ENCODE measurements at regions not wholly inside any gene's neighbourhood (a gene's known extent, or its start where the extent isn't known, plus 50 kb on each side); places are given as distances from the start of the nearest gene placed in this dataset.

DNA sequence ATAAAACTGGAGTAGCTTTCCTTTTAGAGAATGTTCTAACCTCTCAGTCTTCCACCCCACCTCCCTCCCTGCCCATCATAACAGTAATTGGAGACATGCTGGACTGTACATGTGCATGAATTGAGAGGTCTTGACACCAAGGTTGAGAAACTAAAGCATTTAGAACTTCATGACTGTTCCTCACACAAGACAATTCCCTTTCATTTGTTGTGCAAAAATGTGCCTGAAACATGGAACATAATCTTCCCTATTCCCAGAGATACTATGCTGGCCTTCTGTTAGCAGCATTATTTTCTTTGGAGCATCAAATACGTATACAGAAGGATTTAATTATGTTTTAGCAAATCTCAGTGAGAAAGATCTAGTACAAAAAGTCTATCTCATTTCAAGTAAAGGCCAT, 97.5 kb upstream of the KCNE2 start:
- Mint-ChIP-seq H3K4me1 (no peaks in the 10 kb centered on the region), H3K36me3 (ENCODE audit: low read depth) (peaks cover 11% of the 10 kb centered on the region), H3K27ac (ENCODE audit: unreplicated experiment) (no peak overlapping the region), H3K4me3 (no peak overlapping the region), H3K9me3 (peaks cover 8% of the 10 kb centered on the region), H3K27me3 (ENCODE audit: low read depth) (no peaks in the 10 kb centered on the region)
- no peak for DNase-seq (ENCODE audit: low read depth, low spot score)
- TF ChIP-seq, protein P1, sequence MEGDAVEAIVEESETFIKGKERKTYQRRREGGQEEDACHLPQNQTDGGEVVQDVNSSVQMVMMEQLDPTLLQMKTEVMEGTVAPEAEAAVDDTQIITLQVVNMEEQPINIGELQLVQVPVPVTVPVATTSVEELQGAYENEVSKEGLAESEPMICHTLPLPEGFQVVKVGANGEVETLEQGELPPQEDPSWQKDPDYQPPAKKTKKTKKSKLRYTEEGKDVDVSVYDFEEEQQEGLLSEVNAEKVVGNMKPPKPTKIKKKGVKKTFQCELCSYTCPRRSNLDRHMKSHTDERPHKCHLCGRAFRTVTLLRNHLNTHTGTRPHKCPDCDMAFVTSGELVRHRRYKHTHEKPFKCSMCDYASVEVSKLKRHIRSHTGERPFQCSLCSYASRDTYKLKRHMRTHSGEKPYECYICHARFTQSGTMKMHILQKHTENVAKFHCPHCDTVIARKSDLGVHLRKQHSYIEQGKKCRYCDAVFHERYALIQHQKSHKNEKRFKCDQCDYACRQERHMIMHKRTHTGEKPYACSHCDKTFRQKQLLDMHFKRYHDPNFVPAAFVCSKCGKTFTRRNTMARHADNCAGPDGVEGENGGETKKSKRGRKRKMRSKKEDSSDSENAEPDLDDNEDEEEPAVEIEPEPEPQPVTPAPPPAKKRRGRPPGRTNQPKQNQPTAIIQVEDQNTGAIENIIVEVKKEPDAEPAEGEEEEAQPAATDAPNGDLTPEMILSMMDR (conservative IDR thresholded peaks at IDR 0.05), result no peak

DNA sequence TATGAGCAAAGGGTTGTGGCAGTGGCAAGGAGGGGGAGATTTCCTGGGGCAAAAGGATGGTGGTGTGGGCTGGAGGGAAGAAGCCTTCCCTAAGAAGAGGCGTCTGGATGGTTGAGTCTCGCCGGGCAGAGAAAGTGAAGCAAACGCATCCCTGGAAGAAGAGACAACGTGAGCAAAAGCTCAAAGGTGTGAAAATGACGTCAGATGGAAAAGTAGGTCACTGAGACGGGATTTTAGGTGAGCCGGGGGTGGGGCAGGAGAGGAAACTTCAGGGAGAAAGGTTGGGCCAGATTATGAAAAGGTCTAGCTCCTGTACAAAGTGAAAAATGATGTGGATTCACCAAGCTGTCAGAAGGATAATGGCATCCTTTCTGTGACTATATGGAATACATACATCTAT, 95.3 kb upstream of the KCNE2 start:
- H3K27ac Mint-ChIP-seq (ENCODE audit: unreplicated experiment), result no peak overlapping the region
- DNase-seq (ENCODE audit: low read depth, low spot score), result no peak
- peaks cover 3% of the 10 kb centered on the region for H3K9me3 Mint-ChIP-seq
- H3K36me3 Mint-ChIP-seq (ENCODE audit: low read depth), result peaks cover 5% of the 10 kb centered on the region
- H3K4me3 Mint-ChIP-seq, result no peak overlapping the region
- TF ChIP-seq, protein P1 (conservative IDR thresholded peaks at IDR 0.05), result no peak
- H3K27me3 Mint-ChIP-seq (ENCODE audit: low read depth), result no peaks in the 10 kb centered on the region
- H3K4me1 Mint-ChIP-seq, result no peaks in the 10 kb centered on the region

DNA sequence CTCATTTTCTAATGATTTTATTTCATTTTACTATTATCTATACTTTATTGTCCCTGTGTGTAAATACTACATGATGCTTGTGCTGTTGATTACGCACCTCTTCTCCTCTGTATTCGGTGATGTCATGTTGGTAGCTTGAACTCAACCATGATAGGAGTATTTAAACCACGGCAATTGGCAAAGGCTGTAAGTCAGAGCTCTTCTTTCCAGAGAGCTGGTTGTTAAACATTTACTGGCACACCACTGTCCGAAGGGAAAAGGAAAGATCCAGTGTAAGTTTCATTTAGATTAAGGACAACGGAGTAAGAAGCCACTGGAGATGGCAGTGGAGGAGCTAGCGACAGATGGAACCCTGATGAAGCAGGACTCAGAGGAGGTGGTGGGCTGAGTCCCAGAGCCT, 93.4 kb upstream of the KCNE2 start:
- Mint-ChIP-seq H3K4me1 (no peaks in the 10 kb centered on the region), H3K27me3 (ENCODE audit: low read depth) (no peaks in the 10 kb centered on the region), H3K4me3 (no peak overlapping the region), H3K36me3 (ENCODE audit: low read depth) (no peaks in the 10 kb centered on the region), H3K9me3 (no peaks in the 10 kb centered on the region), H3K27ac (ENCODE audit: unreplicated experiment) (no peak overlapping the region)
- TF ChIP-seq, protein P1 (conservative IDR thresholded peaks at IDR 0.05), result no peak
- DNase-seq (ENCODE audit: low read depth, low spot score), result no peak

DNA sequence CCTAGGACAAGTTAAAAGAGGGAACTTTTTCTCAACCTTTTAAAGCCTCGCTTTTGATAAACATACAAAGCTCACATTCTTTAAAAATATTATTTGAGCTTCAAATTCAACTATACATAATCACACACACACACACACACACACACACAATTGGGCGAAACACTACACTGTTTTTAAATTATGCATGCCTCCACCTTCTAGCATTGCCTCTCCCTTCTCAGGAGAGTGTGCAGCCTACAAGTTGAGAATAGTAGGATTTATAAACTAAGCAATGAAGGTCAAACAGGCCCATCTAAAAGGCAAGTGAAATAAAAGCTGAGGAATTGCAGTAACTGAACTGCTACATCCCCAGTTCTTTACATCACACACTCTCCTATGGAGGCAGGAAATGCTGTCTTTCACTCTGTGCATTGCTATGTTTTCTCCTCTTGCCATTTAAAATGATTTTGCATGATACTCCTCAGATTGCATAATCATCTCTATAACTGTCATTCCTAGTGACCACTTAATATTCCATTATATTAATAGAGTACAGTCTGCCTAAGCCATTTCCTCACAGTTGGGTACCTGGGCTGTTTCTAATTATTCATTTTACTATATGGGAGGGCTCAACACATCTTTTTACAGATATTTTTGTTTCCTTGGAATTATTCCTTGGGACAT, 92.5 kb upstream of the KCNE2 start:
- H3K9me3 Mint-ChIP-seq, result no peaks in the 10 kb centered on the region
- H3K27ac Mint-ChIP-seq (ENCODE audit: unreplicated experiment), result no peak overlapping the region
- H3K4me1 Mint-ChIP-seq, result no peaks in the 10 kb centered on the region
- DNase-seq (ENCODE audit: low read depth, low spot score), result no peak
- no peaks in the 10 kb centered on the region for H3K27me3 Mint-ChIP-seq (ENCODE audit: low read depth)
- H3K36me3 Mint-ChIP-seq (ENCODE audit: low read depth), result no peaks in the 10 kb centered on the region
- H3K4me3 Mint-ChIP-seq, result no peak overlapping the region
- TF ChIP-seq, protein P1 (conservative IDR thresholded peaks at IDR 0.05), result no peak

DNA sequence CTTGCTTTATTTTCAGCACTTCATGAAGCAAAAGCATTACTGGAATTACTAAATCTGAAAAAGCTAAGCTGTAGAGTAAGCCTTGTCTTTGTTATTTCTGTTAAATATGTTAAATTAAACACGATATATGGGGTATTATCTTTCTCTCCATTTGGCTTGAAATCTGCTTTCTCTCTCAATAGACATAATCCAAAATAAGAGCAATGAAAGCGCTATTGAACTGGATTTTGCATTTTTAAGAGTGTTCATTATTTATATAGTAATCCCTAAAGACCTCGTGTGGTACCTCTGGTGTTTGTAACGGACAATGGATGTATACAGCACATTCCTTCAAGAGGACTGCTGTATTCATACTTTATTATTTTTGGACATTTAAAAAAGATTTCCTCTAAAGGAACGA, 91.5 kb upstream of the KCNE2 start:
- no peaks in the 10 kb centered on the region for H3K27me3 Mint-ChIP-seq (ENCODE audit: low read depth)
- H3K9me3 Mint-ChIP-seq, result no peaks in the 10 kb centered on the region
- H3K36me3 Mint-ChIP-seq (ENCODE audit: low read depth), result no peaks in the 10 kb centered on the region
- H3K4me1 Mint-ChIP-seq, result no peaks in the 10 kb centered on the region
- DNase-seq (ENCODE audit: low read depth, low spot score), result no peak
- H3K4me3 Mint-ChIP-seq, result no peak overlapping the region
- no peak overlapping the region for H3K27ac Mint-ChIP-seq (ENCODE audit: unreplicated experiment)
- TF ChIP-seq, protein P1 (conservative IDR thresholded peaks at IDR 0.05), result no peak

Data from neural crest cell (in vitro differentiated cells).